Parathyroid adenoma (tissue), 2 donors: ENCODE measurements at regions not wholly inside any gene's neighbourhood (a gene's known extent, or its start where the extent isn't known, plus 50 kb on each side); places are given as distances from the start of the nearest gene placed in this dataset.

Experiments used
- H2AFZ ChIP-seq: fragments of 300-600 bp; sonication (generic); one replicate; pipeline ENCODE4 v1.7.0; 2017; ENCODE audit warnings: antibody characterized with exemption, mild to moderate bottlenecking
- H3K27ac ChIP-seq: fragments of 300-600 bp; sonication (generic); one replicate; pipeline ENCODE4 v1.7.0; 2017
- H3K27me3 ChIP-seq: fragments of 300-600 bp; sonication (generic); one replicate; pipeline ENCODE4 v1.7.0; 2017; ENCODE audit warnings: low read length; ENCODE audit not compliant: control insufficient read depth, insufficient read depth
- H3K36me3 ChIP-seq: fragments of 300-600 bp; sonication (generic); one replicate; pipeline ENCODE4 v1.7.0; 2017; ENCODE audit warnings: low read length; ENCODE audit not compliant: control insufficient read depth, insufficient read depth
- H3K4me1 ChIP-seq: fragments of 300-600 bp; sonication (generic); one replicate; pipeline ENCODE4 v1.7.0; 2017; ENCODE audit warnings: control low read depth
- H3K4me2 ChIP-seq: fragments of 300-600 bp; sonication (generic); one replicate; pipeline ENCODE4 v1.7.0; 2017; ENCODE audit warnings: low read length
- H3K4me3 ChIP-seq: fragments of 300-600 bp; sonication (generic); one replicate; pipeline ENCODE4 v1.7.0; 2017; ENCODE audit warnings: low read depth, low read length
- H3K79me2 ChIP-seq: fragments of 300-600 bp; sonication (generic); one replicate; pipeline ENCODE4 v1.7.0; 2017; ENCODE audit warnings: control low read depth
- H3K9ac ChIP-seq: fragments of 300-600 bp; sonication (generic); one replicate; pipeline ENCODE4 v1.7.0; 2017; ENCODE audit warnings: mild to moderate bottlenecking
- H3K9me3 ChIP-seq: fragments of 300-600 bp; sonication (generic); one replicate; pipeline ENCODE4 v1.7.0; 2017; ENCODE audit warnings: low read length; ENCODE audit not compliant: control insufficient read depth
- TF ChIP-seq, protein P1 (sequence below): fragments of 300-600 bp; sonication (generic); IDR thresholded peaks from one replicate; pipeline ENCODE4 v1.7.0; 2017; ENCODE audit warnings: antibody characterized with exemption, mild to moderate bottlenecking
- donor health status: primary hyperparathyroidism.

DNA sequence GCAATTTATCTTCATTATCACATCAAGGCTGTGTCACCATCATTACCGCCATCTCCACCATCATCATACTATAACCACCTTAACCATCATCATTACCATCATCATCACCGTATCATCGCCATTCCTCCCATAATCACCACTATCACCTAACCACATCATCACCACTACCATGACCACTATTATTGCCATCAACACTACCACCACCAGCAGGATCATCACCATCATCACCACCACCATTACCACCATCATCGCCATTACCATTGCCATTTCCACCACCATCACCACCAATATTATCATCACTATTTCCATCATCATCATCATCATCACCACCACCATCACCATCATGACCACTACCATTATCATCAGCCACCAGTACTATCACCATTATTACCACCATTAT is 314.4 kb downstream of the CYP26B1 start:
- Histone ChIP-seq H2AFZ (no peak overlapping the region), H3K4me2 (no peak overlapping the region), H3K4me3 (no peak overlapping the region), H3K4me1 (no peaks in the 10 kb centered on the region), H3K9me3 (no peaks in the 10 kb centered on the region), H3K9ac (no peak overlapping the region), H3K36me3 (no peaks in the 10 kb centered on the region), H3K79me2 (no peaks in the 10 kb centered on the region), H3K27me3 (no peaks in the 10 kb centered on the region), H3K27ac (no peak overlapping the region)
- TF ChIP-seq, protein P1, sequence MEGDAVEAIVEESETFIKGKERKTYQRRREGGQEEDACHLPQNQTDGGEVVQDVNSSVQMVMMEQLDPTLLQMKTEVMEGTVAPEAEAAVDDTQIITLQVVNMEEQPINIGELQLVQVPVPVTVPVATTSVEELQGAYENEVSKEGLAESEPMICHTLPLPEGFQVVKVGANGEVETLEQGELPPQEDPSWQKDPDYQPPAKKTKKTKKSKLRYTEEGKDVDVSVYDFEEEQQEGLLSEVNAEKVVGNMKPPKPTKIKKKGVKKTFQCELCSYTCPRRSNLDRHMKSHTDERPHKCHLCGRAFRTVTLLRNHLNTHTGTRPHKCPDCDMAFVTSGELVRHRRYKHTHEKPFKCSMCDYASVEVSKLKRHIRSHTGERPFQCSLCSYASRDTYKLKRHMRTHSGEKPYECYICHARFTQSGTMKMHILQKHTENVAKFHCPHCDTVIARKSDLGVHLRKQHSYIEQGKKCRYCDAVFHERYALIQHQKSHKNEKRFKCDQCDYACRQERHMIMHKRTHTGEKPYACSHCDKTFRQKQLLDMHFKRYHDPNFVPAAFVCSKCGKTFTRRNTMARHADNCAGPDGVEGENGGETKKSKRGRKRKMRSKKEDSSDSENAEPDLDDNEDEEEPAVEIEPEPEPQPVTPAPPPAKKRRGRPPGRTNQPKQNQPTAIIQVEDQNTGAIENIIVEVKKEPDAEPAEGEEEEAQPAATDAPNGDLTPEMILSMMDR: no peak

DNA sequence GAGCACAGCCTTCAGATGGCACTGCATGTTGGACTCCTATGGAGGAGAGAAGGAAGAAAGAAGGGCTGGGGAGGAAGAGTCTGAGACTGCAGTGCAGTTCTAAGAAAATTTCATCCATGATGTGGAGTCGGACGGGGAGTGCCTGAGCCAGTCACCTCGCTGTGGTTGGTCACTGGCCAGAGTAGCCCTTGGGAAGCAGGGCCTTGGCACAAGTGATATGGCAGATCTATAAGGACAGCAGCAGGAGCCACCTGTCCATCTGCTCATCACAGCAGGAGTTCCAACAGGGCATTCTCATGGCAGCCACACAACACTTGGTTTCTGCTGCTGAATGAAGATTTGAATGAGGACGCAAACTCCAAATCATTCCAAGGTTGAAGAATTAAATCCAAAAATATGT is 314.8 kb downstream of the CYP26B1 start:
- no peak overlapping the region for H3K4me3 ChIP-seq
- H3K79me2 ChIP-seq: no peaks in the 10 kb centered on the region
- H3K27ac ChIP-seq: no peak overlapping the region
- no peaks in the 10 kb centered on the region for H3K27me3 ChIP-seq
- no peak overlapping the region for H3K9ac ChIP-seq
- H3K36me3 ChIP-seq: no peaks in the 10 kb centered on the region
- no peak overlapping the region for H2AFZ ChIP-seq
- no peaks in the 10 kb centered on the region for H3K9me3 ChIP-seq
- no peak overlapping the region for H3K4me2 ChIP-seq
- TF ChIP-seq, protein P1: no peak
- no peaks in the 10 kb centered on the region for H3K4me1 ChIP-seq

DNA sequence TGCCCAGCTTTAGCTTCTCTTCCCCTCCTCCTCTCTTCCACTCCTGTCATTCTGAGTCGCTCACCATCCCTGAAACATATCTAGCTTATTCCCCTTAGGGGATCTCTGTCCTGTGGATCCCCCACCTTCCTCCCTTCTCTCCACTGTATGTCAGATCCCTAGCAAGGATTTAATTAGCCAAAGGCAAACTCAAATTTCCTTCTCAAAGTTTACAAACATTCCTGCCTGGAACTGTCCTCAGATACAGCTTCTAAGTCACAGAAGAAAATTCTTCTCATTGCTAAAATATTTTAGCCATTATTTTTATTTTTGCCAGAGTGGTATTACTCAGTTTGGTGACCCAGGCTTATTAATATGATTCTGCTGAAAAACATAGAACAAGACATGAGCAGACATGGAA is 315.3 kb downstream of the CYP26B1 start:
- Histone ChIP-seq H2AFZ (no peak overlapping the region), H3K9me3 (no peaks in the 10 kb centered on the region), H3K79me2 (no peaks in the 10 kb centered on the region), H3K27ac (no peak overlapping the region), H3K4me3 (no peak overlapping the region), H3K9ac (no peak overlapping the region), H3K4me1 (no peaks in the 10 kb centered on the region), H3K27me3 (no peaks in the 10 kb centered on the region), H3K36me3 (no peaks in the 10 kb centered on the region), H3K4me2 (no peak overlapping the region)
- TF ChIP-seq, protein P1: no peak

DNA sequence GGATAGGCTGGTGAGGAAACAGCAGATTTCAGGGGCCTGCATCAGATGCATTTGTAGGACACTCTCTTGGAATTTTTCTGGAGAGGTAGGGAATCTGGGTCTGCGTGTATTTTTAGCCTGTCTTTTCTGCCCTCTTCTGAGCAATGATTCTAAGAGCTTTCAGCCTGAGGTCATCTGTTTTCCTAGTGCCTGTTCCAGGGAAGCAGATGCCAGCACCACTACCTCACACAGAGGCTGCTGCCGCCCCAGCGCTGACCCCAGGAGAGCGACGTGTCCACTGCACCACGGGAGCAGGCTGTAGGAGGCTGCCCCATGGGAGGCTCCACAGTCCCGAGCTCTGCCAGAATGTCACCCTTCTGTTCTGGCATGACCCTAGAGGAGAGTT is 316.5 kb downstream of the CYP26B1 start:
- Histone ChIP-seq H2AFZ (no peak overlapping the region), H3K4me1 (no peaks in the 10 kb centered on the region), H3K9me3 (no peaks in the 10 kb centered on the region), H3K4me2 (no peak overlapping the region), H3K9ac (no peak overlapping the region), H3K4me3 (no peak overlapping the region), H3K36me3 (no peaks in the 10 kb centered on the region), H3K27me3 (no peaks in the 10 kb centered on the region), H3K79me2 (no peaks in the 10 kb centered on the region), H3K27ac (no peak overlapping the region)
- TF ChIP-seq, protein P1: no peak

DNA sequence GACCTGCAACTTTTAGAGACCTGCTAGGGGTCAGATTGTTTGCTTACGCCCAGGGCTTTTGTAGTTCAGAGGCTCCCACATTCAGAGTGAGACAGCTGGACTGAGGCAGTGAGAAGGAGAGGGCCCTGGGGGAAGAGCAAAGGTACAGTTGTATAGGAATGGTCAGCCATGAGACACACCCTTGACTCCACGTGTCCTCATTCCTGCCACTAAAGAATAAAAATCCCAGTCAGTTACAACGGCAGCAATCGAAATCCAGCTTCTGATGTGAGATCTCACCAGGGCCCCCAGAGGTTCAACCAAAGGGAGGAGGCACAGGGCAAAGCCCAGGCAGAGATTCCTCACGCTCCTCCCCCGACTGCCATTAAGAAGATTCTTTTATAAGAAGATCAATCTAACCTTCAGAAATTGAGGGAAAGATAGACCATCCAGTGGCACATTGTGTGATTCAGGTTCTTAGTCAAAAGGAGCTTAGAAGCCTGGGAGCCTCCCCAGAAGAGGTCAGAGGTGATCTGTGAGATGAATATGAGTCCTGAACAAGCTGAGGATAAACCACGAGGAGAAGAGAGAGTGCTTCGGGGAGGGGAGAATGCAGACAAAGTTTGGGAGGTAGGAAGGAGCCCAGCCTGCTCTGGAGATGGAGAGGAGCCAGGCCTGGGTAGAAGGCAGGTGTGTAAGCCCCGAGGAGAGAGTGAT is 317.0 kb downstream of the CYP26B1 start:
- H3K4me1 ChIP-seq: no peaks in the 10 kb centered on the region
- TF ChIP-seq, protein P1: no peak
- no peak overlapping the region for H2AFZ ChIP-seq
- H3K27ac ChIP-seq: no peak overlapping the region
- no peak overlapping the region for H3K4me2 ChIP-seq
- no peak overlapping the region for H3K9ac ChIP-seq
- no peaks in the 10 kb centered on the region for H3K36me3 ChIP-seq
- no peak overlapping the region for H3K4me3 ChIP-seq
- H3K9me3 ChIP-seq: no peaks in the 10 kb centered on the region
- no peaks in the 10 kb centered on the region for H3K79me2 ChIP-seq
- no peaks in the 10 kb centered on the region for H3K27me3 ChIP-seq
